BJ (cell line): ENCODE measurements at regions not wholly inside any gene's neighbourhood (a gene's known extent, or its start where the extent isn't known, plus 50 kb on each side); places are given as distances from the start of the nearest gene placed in this dataset.

ENCODE experiments used
- CTCF ChIA-PET: fragments of 350-600 bp; formaldehyde crosslinking; extraction: SDS; loops from one replicate; lab custom pipeline; 2021; ENCODE audit warnings: antibody characterized with exemption, inconsistent platforms; lab: Yijun Ruan, JAX
- POLR2A ChIA-PET: fragments of 300-600 bp; sonication (Branson Sonifier 250); formaldehyde crosslinking; extraction: SDS; loops from one replicate; lab custom pipeline; 2021; ENCODE audit warnings: antibody characterized with exemption; lab: Charles Lee
- DNase-seq: peaks from one replicate; pipeline ENCODE4 v3.0.0-alpha.2; 2011; ENCODE audit warnings: low read depth
- H3K27me3 ChIP-seq: 2 replicates; pipeline ENCODE4 v1.6.0; 2011; ENCODE audit warnings: low read length; ENCODE audit not compliant: control insufficient read depth, insufficient read depth
- H3K36me3 ChIP-seq: 2 replicates; pipeline ENCODE4 v1.5.1; 2011; ENCODE audit warnings: low read length; ENCODE audit not compliant: control insufficient read depth, insufficient read depth
- H3K4me3 ChIP-seq: 2 replicates; pipeline ENCODE4 v1.5.1; 2011; ENCODE audit warnings: low read depth, mild to moderate bottlenecking, control low read depth, low read length
- TF ChIP-seq, protein P1 (sequence below): IDR thresholded peaks from 2 replicates; pipeline ENCODE4 v1.5.1; 2011; ENCODE audit warnings: low read depth, mild to moderate bottlenecking, control low read depth, inconsistent platforms, low read length, moderate library complexity; ENCODE audit not compliant: insufficient read depth

DNA sequence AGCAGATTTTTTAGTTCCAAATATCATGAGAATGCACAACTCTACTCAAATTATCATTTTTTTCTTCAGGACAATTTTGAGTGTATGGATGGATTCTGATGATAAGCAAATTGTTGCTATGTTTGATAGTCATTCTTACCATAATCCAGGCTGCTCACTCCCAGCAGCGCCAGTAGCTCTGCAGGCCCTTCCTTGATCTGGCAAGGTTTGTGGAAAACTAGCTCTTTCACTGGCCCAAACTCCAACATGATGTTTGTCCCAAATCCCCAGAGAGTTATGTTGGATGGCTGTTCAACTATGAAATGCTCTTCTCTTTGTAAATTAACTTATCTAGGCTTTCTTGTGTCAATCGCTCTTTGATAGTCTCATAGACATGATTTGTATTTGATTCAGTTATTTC is 933.7 kb downstream of the DNAJB9 start:
- ChIA-PET CTCF (interaction anchor here (0.6 kb wide), 1 partner anchor 490 kb away, joined by 4 read pairs; no protein-coding TSS in a partner anchor), POLR2A (no interaction called here)
- Histone ChIP-seq H3K36me3 (no peaks in the 10 kb centered on the region), H3K27me3 (no peaks in the 10 kb centered on the region), H3K4me3 (no peak overlapping the region)
- TF ChIP-seq, protein P1, sequence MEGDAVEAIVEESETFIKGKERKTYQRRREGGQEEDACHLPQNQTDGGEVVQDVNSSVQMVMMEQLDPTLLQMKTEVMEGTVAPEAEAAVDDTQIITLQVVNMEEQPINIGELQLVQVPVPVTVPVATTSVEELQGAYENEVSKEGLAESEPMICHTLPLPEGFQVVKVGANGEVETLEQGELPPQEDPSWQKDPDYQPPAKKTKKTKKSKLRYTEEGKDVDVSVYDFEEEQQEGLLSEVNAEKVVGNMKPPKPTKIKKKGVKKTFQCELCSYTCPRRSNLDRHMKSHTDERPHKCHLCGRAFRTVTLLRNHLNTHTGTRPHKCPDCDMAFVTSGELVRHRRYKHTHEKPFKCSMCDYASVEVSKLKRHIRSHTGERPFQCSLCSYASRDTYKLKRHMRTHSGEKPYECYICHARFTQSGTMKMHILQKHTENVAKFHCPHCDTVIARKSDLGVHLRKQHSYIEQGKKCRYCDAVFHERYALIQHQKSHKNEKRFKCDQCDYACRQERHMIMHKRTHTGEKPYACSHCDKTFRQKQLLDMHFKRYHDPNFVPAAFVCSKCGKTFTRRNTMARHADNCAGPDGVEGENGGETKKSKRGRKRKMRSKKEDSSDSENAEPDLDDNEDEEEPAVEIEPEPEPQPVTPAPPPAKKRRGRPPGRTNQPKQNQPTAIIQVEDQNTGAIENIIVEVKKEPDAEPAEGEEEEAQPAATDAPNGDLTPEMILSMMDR, result no peak
- no peak for DNase-seq

- POLR2A ChIA-PET, result no interaction called here
- TF ChIP-seq, protein P1, result no peak
- no peak for DNase-seq
- CTCF ChIA-PET, result no interaction called here
- H3K4me3 ChIP-seq, result no peak overlapping the region
- no peaks in the 10 kb centered on the region for H3K27me3 ChIP-seq
- no peaks in the 10 kb centered on the region for H3K36me3 ChIP-seq
Observed at GRCh38 chr7:109522585-109522984, 952.9 kb downstream of the DNAJB9 start.

DNA sequence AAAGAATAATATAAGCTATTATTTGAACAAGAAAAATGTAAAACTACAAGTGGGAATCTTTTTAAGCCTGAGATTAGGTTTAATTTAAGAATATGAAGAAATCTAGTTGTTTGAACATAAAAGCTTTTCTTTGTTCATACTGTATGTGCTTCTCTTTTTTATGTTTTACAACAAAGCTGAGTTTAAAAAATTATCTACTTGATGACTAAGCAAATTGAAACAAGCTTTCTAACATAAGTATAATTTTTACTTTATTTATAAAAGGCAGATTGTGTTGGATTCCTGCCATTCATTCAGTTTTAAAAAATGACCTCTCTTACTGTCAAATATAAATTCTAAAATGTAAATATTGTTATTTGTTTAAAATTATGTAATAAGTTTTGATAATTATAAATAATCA is 958.2 kb downstream of the DNAJB9 start:
- POLR2A ChIA-PET, result no interaction called here
- CTCF ChIA-PET, result no interaction called here
- no peaks in the 10 kb centered on the region for H3K27me3 ChIP-seq
- H3K36me3 ChIP-seq, result no peaks in the 10 kb centered on the region
- TF ChIP-seq, protein P1, result no peak
- DNase-seq, result no peak
- no peak overlapping the region for H3K4me3 ChIP-seq

DNA sequence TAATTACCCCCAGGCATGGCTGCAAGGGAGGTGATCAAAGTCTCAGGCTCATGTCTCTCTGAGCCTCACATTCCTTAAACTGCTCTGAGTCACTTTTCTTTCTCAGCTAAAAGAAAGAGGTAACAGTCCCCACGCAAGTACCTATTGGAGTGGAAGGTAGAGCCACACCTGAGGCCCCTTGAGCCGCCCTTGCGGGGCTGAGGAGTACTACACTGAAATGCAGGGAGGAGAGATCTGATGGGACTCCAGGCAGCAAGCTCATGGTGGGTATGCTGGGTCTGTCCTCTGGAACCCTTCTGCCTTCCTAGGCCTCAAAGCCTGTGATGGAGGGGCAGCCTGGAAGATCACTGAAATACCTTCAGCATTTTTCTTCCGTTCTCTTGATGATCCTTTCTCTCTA is 960.0 kb downstream of the DNAJB9 start:
- ChIA-PET CTCF (no interaction called here), POLR2A (no interaction called here)
- H3K4me3 ChIP-seq, result no peak overlapping the region
- H3K36me3 ChIP-seq, result no peaks in the 10 kb centered on the region
- TF ChIP-seq, protein P1, result no peak
- DNase-seq, result no peak
- no peaks in the 10 kb centered on the region for H3K27me3 ChIP-seq

- TF ChIP-seq, protein P1, result no peak
- ChIA-PET POLR2A (no interaction called here), CTCF (no interaction called here)
- Histone ChIP-seq H3K27me3 (no peaks in the 10 kb centered on the region), H3K4me3 (no peak overlapping the region), H3K36me3 (no peaks in the 10 kb centered on the region)
- no peak for DNase-seq
Observed at GRCh38 chr7:109532262-109532992, 962.8 kb downstream of the DNAJB9 start.
